HG03060 (cell line): ENCODE measurements at regions not wholly inside any gene's neighbourhood (a gene's known extent, or its start where the extent isn't known, plus 50 kb on each side); places are given as distances from the start of the nearest gene placed in this dataset.

Experiments
- ATAC-seq: cut with Tn5 transposase; IDR thresholded peaks from one replicate; pipeline ENCODE4 v1.9.1; 2021; ENCODE audit warnings: low read depth, moderate number of reproducible peaks; ENCODE audit not compliant: unreplicated experiment

GRCh38 chr3:46114323-46114988 lies 87.2 kb upstream of the XCR1 start:
- no peak for ATAC-seq

GRCh38 chr3:46113608-46114007 lies 86.3 kb upstream of the XCR1 start:
- ATAC-seq = no peak

GRCh38 chr3:46112984-46113383 lies 85.7 kb upstream of the XCR1 start:
- no peak for ATAC-seq

DNA sequence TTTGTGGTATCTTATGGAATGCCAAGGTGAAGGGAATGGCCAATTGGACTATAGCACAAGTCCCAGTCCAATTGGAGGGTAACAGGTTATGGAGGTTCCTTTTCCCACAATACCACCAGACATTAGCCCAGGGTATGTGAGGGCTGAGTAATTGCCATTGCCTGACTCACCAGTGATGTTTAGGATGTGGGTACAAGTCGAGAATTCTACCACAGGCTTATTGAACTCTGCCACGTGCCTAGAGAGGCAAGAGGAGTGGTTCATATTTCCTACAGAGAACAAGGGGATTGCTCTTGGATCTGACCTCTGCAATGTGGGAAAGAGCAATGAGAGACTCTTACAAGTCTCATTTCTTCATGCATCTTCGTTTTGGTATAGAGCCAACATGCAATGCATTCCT lies 85.0 kb upstream of the XCR1 start:
- ATAC-seq = no peak

GRCh38 chr3:46110701-46111493 lies 83.6 kb upstream of the XCR1 start:
- ATAC-seq = no peak

DNA sequence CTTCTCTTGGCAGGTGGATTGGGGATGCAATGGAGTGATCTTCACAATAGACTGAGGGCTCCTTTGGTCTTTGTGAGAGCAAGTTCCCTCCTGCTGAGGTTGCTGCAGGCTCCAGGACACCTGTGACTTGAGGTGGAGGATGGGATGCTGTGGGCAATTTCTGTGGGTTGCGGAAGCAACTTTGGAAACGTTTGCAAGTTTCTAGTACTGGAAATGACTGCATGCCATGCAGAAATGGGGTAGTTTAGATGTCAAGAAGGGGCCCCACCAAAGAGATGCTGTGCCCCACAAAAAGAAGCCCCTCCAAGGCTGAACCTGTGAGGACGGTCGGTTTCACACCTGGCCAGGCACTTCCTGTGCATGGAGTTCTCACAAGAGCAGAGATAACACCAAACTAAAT lies 80.4 kb upstream of the XCR1 start:
- ATAC-seq = no peak

DNA sequence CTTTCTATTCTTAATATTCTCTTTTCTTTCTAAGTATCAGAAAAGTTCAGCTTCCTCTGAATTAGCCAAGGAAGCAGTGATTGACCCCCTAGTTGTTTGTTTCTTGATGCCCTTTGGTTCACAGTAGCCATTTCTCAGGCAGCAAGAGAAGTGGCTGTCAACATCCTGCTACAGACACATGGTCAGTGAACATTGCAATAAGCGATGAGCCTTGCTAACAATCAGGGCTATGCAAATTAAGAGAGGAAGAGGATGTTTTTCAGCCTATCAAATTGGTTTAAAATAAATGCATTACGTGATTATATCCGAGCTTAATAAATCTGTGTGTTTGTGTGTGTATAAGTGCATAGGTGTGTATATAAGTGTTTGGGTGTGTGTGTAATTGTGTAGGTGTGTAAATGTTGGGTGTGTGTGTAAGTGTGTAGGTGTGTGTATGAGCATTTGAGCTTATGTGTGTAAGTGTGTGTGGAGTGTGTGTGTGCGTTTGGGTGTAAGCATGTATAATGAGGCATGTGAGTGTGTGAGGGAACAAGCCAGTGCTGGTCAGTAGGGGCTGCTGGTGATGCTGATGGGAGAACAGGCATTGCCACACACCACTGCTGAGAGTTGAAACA lies 78.1 kb upstream of the XCR1 start:
- no peak for ATAC-seq

GRCh38 chr3:46104706-46105105 lies 77.4 kb upstream of the XCR1 start:
- ATAC-seq = no peak

DNA sequence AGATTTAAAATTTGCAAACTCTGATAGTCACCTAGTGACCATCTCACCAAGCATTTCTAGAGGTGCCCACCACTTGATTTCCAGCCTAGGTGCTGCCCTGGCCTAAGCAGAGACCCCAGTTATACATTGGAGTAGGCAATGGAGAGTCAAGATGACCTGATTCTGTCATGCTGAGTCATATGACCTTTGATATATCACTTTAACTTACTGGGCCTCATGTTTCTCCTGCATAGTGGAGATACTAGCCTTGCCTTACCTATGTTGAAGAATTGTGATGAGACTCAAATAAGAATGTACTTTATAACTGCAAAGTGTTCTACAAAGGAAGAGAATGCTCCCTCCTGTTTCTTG lies 75.5 kb upstream of the XCR1 start:
- no peak for ATAC-seq

- ATAC-seq = no peak
These were observed 74.9 kb upstream of the XCR1 start for GRCh38 chr3:46102059-46102779.

DNA sequence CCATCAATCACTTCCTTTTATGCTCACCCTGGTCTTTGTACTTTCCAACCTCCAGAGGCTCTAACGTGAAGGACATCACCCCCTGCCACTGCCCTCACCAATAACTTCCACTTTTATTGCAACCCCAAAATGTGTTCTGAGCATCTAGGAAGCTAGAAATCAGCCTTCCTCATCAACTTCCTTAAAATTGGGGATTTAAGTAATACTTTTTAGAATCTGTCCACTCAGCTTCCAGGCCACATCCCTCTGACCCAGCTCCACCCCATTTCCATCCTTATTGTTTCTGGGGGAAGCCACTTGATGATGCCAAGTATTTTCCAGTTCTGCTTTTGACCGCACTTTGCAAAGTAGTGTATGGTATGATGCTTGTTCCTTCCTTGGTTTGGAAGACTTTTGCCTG lies 73.5 kb upstream of the XCR1 start:
- ATAC-seq = no peak

DNA sequence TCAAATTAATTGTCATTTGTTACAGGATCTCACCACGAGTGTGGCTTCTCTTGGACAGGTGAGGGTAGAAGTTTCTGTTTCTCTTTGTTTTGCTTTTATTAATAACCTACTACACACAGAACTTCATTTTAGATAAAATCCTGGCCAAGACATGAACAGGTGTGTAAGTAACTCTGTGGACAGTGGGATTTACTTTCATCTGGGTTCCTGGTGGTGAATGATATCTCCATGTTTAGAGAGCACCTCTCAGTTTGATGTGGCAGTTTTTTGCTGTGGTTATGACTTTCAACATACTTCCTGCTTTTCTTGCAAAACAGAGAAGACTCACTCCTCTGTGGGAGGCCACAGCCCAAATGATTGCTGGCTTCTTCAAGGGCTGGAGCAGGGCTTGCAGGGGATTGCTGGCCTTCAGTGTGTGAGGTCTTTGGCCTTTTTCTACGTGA lies 71.1 kb upstream of the XCR1 start:
- peak; percentile 27 for ATAC-seq

- ATAC-seq = no peak
These were observed 70.5 kb upstream of the XCR1 start for GRCh38 chr3:46097691-46098241.

- no peak for ATAC-seq
These were observed 69.5 kb upstream of the XCR1 start for GRCh38 chr3:46096781-46097180.

DNA sequence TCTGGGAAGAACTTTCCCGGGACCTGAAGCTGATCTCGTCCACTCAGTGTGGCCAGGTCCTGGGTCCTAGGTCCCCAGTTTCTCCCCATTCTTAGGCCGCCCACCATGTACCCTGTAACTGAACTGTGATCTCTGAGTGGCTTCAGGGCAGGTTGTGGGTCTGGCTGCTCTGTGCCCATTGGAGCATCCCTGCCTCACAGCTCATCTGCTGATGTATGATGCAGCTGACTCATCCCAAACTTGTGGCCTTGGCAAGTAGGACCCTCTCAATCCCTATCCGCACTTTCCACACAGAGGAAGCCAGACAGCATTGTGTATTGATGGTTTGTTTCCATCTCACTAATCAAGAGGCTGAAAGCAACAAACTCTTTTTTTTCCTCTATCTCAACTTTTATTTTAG lies 69.1 kb upstream of the XCR1 start:
- no peak for ATAC-seq

DNA sequence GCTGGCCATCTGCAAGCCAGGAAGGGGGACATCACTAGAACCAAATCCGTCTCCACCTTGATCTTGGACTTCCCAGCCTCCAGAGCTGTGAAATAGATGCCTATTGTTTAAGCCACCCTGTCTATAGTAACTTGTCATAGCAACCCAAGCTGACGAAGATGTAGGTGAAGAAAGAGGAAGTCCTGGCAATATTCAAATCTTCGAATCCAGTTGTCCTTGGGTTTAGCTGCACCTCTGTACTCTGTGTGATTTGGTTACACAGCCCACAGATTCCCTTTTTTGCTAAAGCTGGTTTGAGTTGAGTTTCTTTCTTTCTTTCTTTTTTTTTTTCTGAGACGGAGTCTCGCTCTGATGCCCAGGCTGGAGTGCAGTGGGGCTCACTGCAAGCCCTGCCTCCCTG lies 68.0 kb upstream of the XCR1 start:
- ATAC-seq = peak; percentile 54

DNA sequence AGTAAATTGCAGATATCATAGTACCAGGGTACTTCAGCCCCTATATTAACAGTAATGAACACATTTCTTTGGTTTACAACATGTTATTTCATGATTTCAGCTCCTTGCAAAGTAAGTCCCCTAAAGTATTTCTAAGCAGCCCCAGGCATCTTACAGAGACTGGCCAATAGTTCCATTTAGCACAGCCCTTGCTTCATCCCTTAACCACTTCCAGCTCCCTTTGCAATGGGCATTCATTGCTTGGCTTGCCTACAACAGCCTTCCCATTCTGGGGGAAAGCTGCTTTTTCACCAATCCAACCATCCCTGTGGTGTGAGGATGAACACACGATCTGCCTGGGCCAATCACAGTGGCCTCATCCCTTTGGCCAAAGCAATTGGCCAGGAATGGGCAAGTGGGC lies 67.2 kb upstream of the XCR1 start:
- no peak for ATAC-seq

GRCh38 chr3:46093966-46094365 lies 66.7 kb upstream of the XCR1 start:
- no peak for ATAC-seq

DNA sequence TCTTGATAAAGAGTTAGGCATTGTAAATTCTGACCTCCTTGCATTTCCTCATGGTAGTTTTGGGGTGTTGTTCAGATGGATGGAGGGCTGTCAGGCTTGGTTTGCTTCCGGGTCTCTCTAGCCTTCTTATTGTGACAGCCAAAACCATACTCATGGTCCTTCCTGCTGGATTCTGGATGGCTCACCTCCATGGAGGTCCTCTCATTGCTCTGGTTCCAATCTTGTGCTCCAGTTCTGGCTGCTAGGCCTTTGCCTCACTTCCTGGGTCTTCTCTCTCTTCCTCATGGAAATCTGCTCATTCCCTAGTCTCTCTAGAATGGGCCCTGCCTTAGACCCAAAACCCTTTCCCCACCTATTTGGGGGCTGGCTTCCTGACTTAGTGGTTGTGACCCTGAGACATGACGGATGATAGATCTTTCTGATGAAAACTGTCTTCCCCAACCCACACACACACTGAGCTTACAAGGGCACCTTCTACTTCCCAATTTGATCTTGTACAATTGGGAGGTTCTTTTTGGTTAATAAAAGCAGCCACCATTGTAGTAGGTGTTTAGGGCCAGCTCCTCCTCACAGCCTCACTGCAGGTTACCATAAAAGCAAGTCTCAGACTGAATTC lies 66.2 kb upstream of the XCR1 start:
- ATAC-seq = no peak

- no peak for ATAC-seq
These were observed 65.4 kb upstream of the XCR1 start for GRCh38 chr3:46092702-46093080.
